ENCODE measurements at regions not wholly inside any gene's neighbourhood (a gene's known extent, or its start where the extent isn't known, plus 50 kb on each side); places are given as distances from the start of the nearest gene placed in this dataset.

- H3K4me3 ChIP-seq (ENCODE audit: low read depth, low read length) = no peak overlapping the region
- no peak for TF ChIP-seq CTCF (conservative IDR thresholded peaks at IDR 0.05; ENCODE audit: low read depth, low read length)
- DNase-seq (ENCODE audit: low read depth) = no peak
Observed at GRCh38 chr7:10789170-10789569, 184.5 kb upstream of the PHF14 start.

DNA sequence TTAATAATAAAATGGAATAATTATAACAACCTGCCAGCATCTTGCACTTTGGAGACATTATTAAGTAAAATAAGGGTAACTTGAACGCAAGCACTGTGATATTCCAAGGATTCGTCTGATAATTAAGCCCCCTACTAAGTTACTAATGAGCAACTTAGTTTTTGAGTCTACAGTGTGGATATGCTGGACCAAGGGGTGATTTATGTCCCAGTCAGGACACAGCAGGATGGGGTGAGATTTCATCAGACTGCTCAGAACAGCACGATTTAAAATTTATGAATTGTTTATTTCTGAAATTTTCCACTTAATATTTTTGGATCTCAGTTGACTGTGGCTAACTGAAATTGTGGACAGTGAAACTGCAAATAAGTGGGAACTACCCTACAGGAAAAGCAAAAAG lies 182.8 kb upstream of the PHF14 start:
- no peak overlapping the region for H3K4me3 ChIP-seq (ENCODE audit: low read depth, low read length)
- TF ChIP-seq CTCF (conservative IDR thresholded peaks at IDR 0.05; ENCODE audit: low read depth, low read length) = no peak
- no peak for DNase-seq (ENCODE audit: low read depth)

- no peak for DNase-seq (ENCODE audit: low read depth)
- no peak for TF ChIP-seq CTCF (conservative IDR thresholded peaks at IDR 0.05; ENCODE audit: low read depth, low read length)
- H3K4me3 ChIP-seq (ENCODE audit: low read depth, low read length) = no peak overlapping the region
Observed at GRCh38 chr7:10793995-10794775, 179.5 kb upstream of the PHF14 start.

- no peak overlapping the region for H3K4me3 ChIP-seq (ENCODE audit: low read depth, low read length)
- no peak for DNase-seq (ENCODE audit: low read depth)
- no peak for TF ChIP-seq CTCF (conservative IDR thresholded peaks at IDR 0.05; ENCODE audit: low read depth, low read length)
Observed at GRCh38 chr7:10797157-10797556, 176.5 kb upstream of the PHF14 start.

DNA sequence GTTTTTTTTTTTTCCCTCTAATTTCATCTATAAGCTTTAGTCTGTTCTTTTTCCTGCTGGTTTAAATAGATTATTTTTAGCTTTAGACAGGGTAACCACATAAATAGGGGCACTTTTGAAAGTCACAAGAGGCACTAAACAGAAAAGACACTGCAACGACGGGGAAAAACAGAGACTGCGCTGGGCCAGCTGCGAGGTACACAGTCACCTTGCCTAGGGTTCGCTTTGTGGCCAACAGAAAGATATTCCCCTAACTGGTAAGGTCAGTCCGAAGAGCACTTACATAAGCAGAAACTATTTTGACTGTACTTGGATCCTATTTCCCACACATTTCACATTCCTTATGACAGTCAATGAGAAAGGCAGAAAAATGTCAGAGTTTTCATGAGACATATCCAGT lies 175.6 kb upstream of the PHF14 start:
- H3K4me3 ChIP-seq (ENCODE audit: low read depth, low read length) = no peak overlapping the region
- no peak for DNase-seq (ENCODE audit: low read depth)
- no peak for TF ChIP-seq CTCF (conservative IDR thresholded peaks at IDR 0.05; ENCODE audit: low read depth, low read length)

GRCh38 chr7:10799475-10799874 lies 174.2 kb upstream of the PHF14 start:
- no peak for TF ChIP-seq CTCF (conservative IDR thresholded peaks at IDR 0.05; ENCODE audit: low read depth, low read length)
- H3K4me3 ChIP-seq (ENCODE audit: low read depth, low read length) = no peak overlapping the region
- DNase-seq (ENCODE audit: low read depth) = no peak

DNA sequence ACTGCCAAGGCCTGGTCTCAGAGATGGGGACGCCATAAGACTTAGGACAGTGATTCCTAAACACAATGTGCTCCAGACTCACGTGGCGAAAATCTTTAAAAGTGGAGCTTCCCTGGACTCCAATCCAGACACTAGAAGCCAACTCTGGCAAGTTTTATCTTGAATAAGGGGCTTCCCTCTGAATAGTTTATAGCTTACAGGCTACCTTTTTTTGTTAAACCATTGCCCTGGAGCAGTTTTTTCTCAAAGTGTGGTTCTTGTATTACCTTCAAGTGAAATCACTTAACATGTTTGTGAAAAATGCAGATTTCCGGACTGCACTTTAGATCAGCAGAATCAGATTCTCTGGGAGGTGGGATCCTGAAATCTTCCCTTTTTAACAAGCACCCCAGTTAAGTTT lies 171.7 kb upstream of the PHF14 start:
- no peak for TF ChIP-seq CTCF (conservative IDR thresholded peaks at IDR 0.05; ENCODE audit: low read depth, low read length)
- H3K4me3 ChIP-seq (ENCODE audit: low read depth, low read length) = no peak overlapping the region
- DNase-seq (ENCODE audit: low read depth) = no peak

All from choroid plexus epithelial cell (primary cell).